C4-2B (cell line): ENCODE measurements at regions not wholly inside any gene's neighbourhood (a gene's known extent, or its start where the extent isn't known, plus 50 kb on each side); places are given as distances from the start of the nearest gene placed in this dataset.

Experiments
- H3K27ac ChIP-seq: fragments of 450-650 bp; 2 replicates; pipeline ENCODE4 v1.5.1; 2017
- CTCF ChIP-seq: fragments of 450-650 bp; conservative IDR thresholded peaks from 2 replicates; pipeline ENCODE4 v1.5.1; 2017; ENCODE audit warnings: mild to moderate bottlenecking
- ZFX ChIP-seq: fragments of 450-650 bp; IDR thresholded peaks from 2 replicates; pipeline ENCODE4 v1.6.1; 2017

- no peak for TF ChIP-seq ZFX
- no peak for TF ChIP-seq CTCF
- H3K27ac ChIP-seq, result no peak overlapping the region
These were observed 202.1 kb downstream of the NOVA1 start for GRCh38 chr14:26395726-26396125.

- peak overlapping the region; percentile 38; the same call in 1 of the 2 replicates for H3K27ac ChIP-seq
- peak; percentile 58 for TF ChIP-seq CTCF
- TF ChIP-seq ZFX, result no peak
These were observed 203.6 kb downstream of the NOVA1 start for GRCh38 chr14:26394150-26394810.

DNA sequence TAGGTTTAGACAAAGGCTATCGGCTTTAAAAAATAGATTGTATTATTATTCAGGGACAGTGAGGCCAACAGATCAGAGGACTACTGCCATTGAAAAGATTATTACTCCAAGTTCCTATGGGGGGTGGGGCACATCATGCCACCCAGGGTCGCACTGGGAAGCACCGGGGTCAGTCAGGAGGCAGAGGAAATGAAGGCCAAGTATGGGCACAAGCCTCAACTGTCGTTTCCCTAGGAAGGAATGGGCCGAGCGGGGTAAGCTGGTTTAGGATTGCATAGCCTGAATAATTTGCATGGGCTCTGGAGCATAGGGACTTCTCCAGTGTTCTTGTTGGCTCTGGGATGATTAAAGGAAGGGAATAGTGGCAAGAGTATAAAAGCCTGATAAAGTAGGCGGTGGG lies 205.3 kb downstream of the NOVA1 start:
- no peak overlapping the region for H3K27ac ChIP-seq
- TF ChIP-seq CTCF (no peak), ZFX (no peak)

- H3K27ac ChIP-seq, result no peak overlapping the region
- TF ChIP-seq CTCF (no peak), ZFX (no peak)
These were observed 208.0 kb downstream of the NOVA1 start for GRCh38 chr14:26389646-26390508.

GRCh38 chr14:26385310-26385709 lies 212.5 kb downstream of the NOVA1 start:
- TF ChIP-seq CTCF (no peak), ZFX (no peak)
- no peak overlapping the region for H3K27ac ChIP-seq

- no peak overlapping the region for H3K27ac ChIP-seq
- TF ChIP-seq CTCF (no peak), ZFX (no peak)
These were observed 214.7 kb downstream of the NOVA1 start for GRCh38 chr14:26382901-26383685.

GRCh38 chr14:26381405-26381804 lies 216.4 kb downstream of the NOVA1 start:
- TF ChIP-seq CTCF (no peak), ZFX (no peak)
- no peak overlapping the region for H3K27ac ChIP-seq
